GM23338 (cell line): ENCODE measurements at regions not wholly inside any gene's neighbourhood (a gene's known extent, or its start where the extent isn't known, plus 50 kb on each side); places are given as distances from the start of the nearest gene placed in this dataset.

Experiments
- ATAC-seq: fragments of 200-7000 bp; cut with Tn5 transposase; 3 replicates; pipeline ENCODE4 v1.9.1; 2020
- DNase-seq: peaks from one replicate; pipeline ENCODE4 v3.0.0-alpha.2; 2015; ENCODE audit warnings: low spot score
- H2AFZ ChIP-seq: fragments of 200-600 bp; sonication (generic); 2 replicates; pipeline ENCODE4 v1.8.0; 2016; ENCODE audit warnings: antibody characterized with exemption, mild to moderate bottlenecking, moderate library complexity
- H3F3A ChIP-seq: fragments of 200-600 bp; sonication (generic); replicated peaks from 2 replicates; pipeline ENCODE4 v1.8.0; 2017; ENCODE audit warnings: antibody characterized with exemption, mixed run types, low read depth
- H3K27ac ChIP-seq: fragments of 200-600 bp; sonication (generic); 2 replicates; pipeline ENCODE4 v1.6.1; 2016; ENCODE audit warnings: low read depth
- H3K27me3 ChIP-seq: fragments of 200-600 bp; sonication (generic); 2 replicates; pipeline ENCODE4 v1.8.0; 2016; ENCODE audit warnings: mild to moderate bottlenecking, mixed run types, moderate library complexity; ENCODE audit not compliant: insufficient read depth
- H3K36me3 ChIP-seq: fragments of 200-600 bp; sonication (generic); 2 replicates; pipeline ENCODE4 v1.8.0; 2016; ENCODE audit warnings: mild to moderate bottlenecking; ENCODE audit not compliant: insufficient read depth
- H3K4me1 ChIP-seq: fragments of 200-600 bp; sonication (generic); 2 replicates; pipeline ENCODE4 v1.8.0; 2016; ENCODE audit warnings: mild to moderate bottlenecking, moderate library complexity; ENCODE audit not compliant: insufficient read depth
- H3K4me2 ChIP-seq: fragments of 200-600 bp; sonication (generic); 2 replicates; pipeline ENCODE4 v1.7.1; 2017; ENCODE audit warnings: mixed run types
- H3K4me3 ChIP-seq: fragments of 200-600 bp; sonication (generic); 2 replicates; pipeline ENCODE4 v1.6.1; 2016; ENCODE audit warnings: mixed run types
- H3K79me2 ChIP-seq: fragments of 200-600 bp; sonication (generic); replicated peaks from 2 replicates; pipeline ENCODE4 v1.8.0; 2017; ENCODE audit warnings: mild to moderate bottlenecking; ENCODE audit not compliant: insufficient read depth
- H3K9me2 ChIP-seq: fragments of 200-600 bp; sonication (generic); 2 replicates; pipeline ENCODE4 v1.8.0; 2017; ENCODE audit not compliant: insufficient read depth
- H4K20me1 ChIP-seq: fragments of 200-600 bp; sonication (generic); replicated peaks from 2 replicates; pipeline ENCODE4 v1.8.0; 2017; ENCODE audit warnings: mild to moderate bottlenecking; ENCODE audit not compliant: insufficient read depth
- H3K27ac Mint-ChIP-seq: 2 replicates; pipeline ENCODE4 v1.8.0; 2020; ENCODE audit warnings: inconsistent platforms, mild to moderate bottlenecking, moderate library complexity, mixed read lengths
- H3K27me3 Mint-ChIP-seq: 3 replicates; pipeline ENCODE4 v1.8.0; 2022; ENCODE audit warnings: low read depth, mild to moderate bottlenecking, moderate library complexity, mixed read lengths, inconsistent platforms; ENCODE audit not compliant: insufficient read depth, poor library complexity
- H3K36me3 Mint-ChIP-seq: 3 replicates; pipeline ENCODE4 v1.8.0; 2021; ENCODE audit warnings: low read depth, mild to moderate bottlenecking, inconsistent platforms, moderate library complexity, mixed read lengths
- H3K4me1 Mint-ChIP-seq: 3 replicates; pipeline ENCODE4 v1.8.0; 2020; ENCODE audit warnings: mild to moderate bottlenecking, inconsistent platforms, mixed read lengths
- H3K4me3 Mint-ChIP-seq: 3 replicates; pipeline ENCODE4 v1.8.0; 2021; ENCODE audit warnings: moderate library complexity, mild to moderate bottlenecking, inconsistent platforms, mixed read lengths
- H3K9me3 Mint-ChIP-seq: 3 replicates; pipeline ENCODE4 v1.8.0; 2020; ENCODE audit warnings: moderate library complexity, mild to moderate bottlenecking, inconsistent platforms, mixed read lengths
- CREB1 ChIP-seq: fragments of 250-450 bp; sonication (Bioruptor Pico); IDR thresholded peaks from 2 replicates; pipeline ENCODE4 v1.5.0; 2020; ENCODE audit warnings: low read depth, mild to moderate bottlenecking, moderate library complexity
- CTCF ChIP-seq, 2 experiments: fragments of 200-600 bp in 1 of 2; sonication (generic) in 1 of 2; conservative IDR thresholded peaks; 2 replicates each; pipeline versions ENCODE4 v1.5.1 to v1.6.1; 2016 to 2017; ENCODE audit warnings: antibody characterized with exemption in 2 of 2, low read depth in 2 of 2, mild to moderate bottlenecking in 2 of 2, moderate library complexity in 1 of 2
- ETS1 ChIP-seq: IDR thresholded peaks from 2 replicates; pipeline ENCODE4 v1.6.1; 2016; ENCODE audit warnings: antibody characterized with exemption
- EZH2phosphoT487 ChIP-seq: fragments of 200-600 bp; sonication (generic); IDR thresholded peaks from one replicate; pipeline ENCODE4 v1.8.1; 2018; ENCODE audit warnings: antibody characterized with exemption; ENCODE audit not compliant: unreplicated experiment
- POLR2AphosphoS5 ChIP-seq: IDR thresholded peaks from 2 replicates; pipeline ENCODE4 v1.6.1; 2016; ENCODE audit warnings: antibody characterized with exemption, low read depth
- REST ChIP-seq: IDR thresholded peaks from one replicate; pipeline ENCODE4 v1.6.1; 2018; ENCODE audit warnings: antibody characterized with exemption; ENCODE audit not compliant: unreplicated experiment
- ZNF114 ChIP-seq: fragments of 250-450 bp; sonication (Bioruptor Pico); IDR thresholded peaks from 2 replicates; pipeline ENCODE4 v1.5.0; 2020; ENCODE audit warnings: mild to moderate bottlenecking, moderate library complexity
- ZNF331 ChIP-seq: fragments of 250-450 bp; sonication (Bioruptor Pico); IDR thresholded peaks from 2 replicates; pipeline ENCODE4 v1.5.0; 2020; ENCODE audit warnings: low read depth, mild to moderate bottlenecking, moderate library complexity

- TF ChIP-seq ETS1 (no peak), REST (no peak), POLR2AphosphoS5 (no peak), CREB1 (CRISPR knock-in tag) (no peak), EZH2phosphoT487 (no peak), ZNF331 (CRISPR knock-in tag) (no peak)
Measured at GRCh38 chrX:3529466-3530010, 183.1 kb upstream of the MXRA5 start (continued).

- Histone ChIP-seq H4K20me1 (no peaks in the 10 kb centered on the region), H3K79me2 (no peaks in the 10 kb centered on the region), H3K4me1 (peaks cover 2% of the 10 kb centered on the region; the same call in 1 of the 2 replicates), H3K9me2 (no peaks in the 10 kb centered on the region), H3K27me3 (no peaks in the 10 kb centered on the region), H3K27ac (no peak overlapping the region), H3K4me2 (no peak overlapping the region), H2AFZ (no peak overlapping the region), H3K4me3 (no peak overlapping the region), H3K36me3 (no peaks in the 10 kb centered on the region), H3F3A (no peaks in the 10 kb centered on the region)
- ATAC-seq (no peak), DNase-seq (no peak)
- H3K4me1 Mint-ChIP-seq = peaks cover 6% of the 10 kb centered on the region; the same call in 2 of the 3 replicates
- H3K36me3 Mint-ChIP-seq = no peaks in the 10 kb centered on the region
- no peaks in the 10 kb centered on the region for H3K9me3 Mint-ChIP-seq
- no peak for TF ChIP-seq ZNF114 (CRISPR knock-in tag)
- TF ChIP-seq POLR2AphosphoS5 = no peak
- no peak for TF ChIP-seq CREB1 (CRISPR knock-in tag)
- no peak for TF ChIP-seq ZNF331 (CRISPR knock-in tag)
- no peak for TF ChIP-seq CTCF (conservative IDR thresholded peaks at IDR 0.05; ENCODE audit: low read depth in 2 of 2)
- TF ChIP-seq ETS1 = no peak
- H3K27me3 Mint-ChIP-seq = peaks cover 3% of the 10 kb centered on the region
- no peak overlapping the region for H3K27ac Mint-ChIP-seq
- H3K4me3 Mint-ChIP-seq = no peak overlapping the region
Measured at GRCh38 chrX:3527811-3528210, 181.4 kb upstream of the MXRA5 start.
